ENCODE measurements at regions not wholly inside any gene's neighbourhood (a gene's known extent, or its start where the extent isn't known, plus 50 kb on each side); places are given as distances from the start of the nearest gene placed in this dataset.

DNA sequence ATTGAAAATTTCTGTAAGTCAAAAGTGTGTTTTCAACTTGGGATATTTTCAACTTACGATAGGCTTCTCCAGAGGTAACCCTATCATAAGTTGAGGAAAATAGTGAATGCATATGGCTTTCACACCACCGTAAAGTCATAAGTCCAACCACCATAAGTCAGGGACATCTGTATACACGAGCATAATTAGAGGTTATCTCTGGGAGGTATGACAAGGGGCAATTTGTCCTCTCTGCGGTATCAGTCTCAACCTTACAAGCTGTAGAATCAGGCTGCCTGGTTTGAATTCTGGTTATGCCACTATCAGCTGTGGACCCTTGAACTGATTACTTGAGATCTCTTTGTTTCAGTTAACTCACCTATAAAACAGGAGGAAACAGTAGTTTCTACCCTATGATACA lies 202.9 kb upstream of the JARID2 start:
- Histone ChIP-seq H3K4me3 (no peak overlapping the region), H3K4me1 (peaks cover 0 to 4% of the 10 kb centered on the region in 2 donors), H3K9me3 (no peaks in the 10 kb centered on the region), H3K36me3 (no peaks in the 10 kb centered on the region), H3K27me3 (no peaks in the 10 kb centered on the region), H3K27ac (no peak overlapping the region)
- TF ChIP-seq, protein P1, sequence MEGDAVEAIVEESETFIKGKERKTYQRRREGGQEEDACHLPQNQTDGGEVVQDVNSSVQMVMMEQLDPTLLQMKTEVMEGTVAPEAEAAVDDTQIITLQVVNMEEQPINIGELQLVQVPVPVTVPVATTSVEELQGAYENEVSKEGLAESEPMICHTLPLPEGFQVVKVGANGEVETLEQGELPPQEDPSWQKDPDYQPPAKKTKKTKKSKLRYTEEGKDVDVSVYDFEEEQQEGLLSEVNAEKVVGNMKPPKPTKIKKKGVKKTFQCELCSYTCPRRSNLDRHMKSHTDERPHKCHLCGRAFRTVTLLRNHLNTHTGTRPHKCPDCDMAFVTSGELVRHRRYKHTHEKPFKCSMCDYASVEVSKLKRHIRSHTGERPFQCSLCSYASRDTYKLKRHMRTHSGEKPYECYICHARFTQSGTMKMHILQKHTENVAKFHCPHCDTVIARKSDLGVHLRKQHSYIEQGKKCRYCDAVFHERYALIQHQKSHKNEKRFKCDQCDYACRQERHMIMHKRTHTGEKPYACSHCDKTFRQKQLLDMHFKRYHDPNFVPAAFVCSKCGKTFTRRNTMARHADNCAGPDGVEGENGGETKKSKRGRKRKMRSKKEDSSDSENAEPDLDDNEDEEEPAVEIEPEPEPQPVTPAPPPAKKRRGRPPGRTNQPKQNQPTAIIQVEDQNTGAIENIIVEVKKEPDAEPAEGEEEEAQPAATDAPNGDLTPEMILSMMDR (IDR thresholded peaks at IDR 0.05): no peak
- no peak for DNase-seq (ENCODE audit: low spot score)

DNA sequence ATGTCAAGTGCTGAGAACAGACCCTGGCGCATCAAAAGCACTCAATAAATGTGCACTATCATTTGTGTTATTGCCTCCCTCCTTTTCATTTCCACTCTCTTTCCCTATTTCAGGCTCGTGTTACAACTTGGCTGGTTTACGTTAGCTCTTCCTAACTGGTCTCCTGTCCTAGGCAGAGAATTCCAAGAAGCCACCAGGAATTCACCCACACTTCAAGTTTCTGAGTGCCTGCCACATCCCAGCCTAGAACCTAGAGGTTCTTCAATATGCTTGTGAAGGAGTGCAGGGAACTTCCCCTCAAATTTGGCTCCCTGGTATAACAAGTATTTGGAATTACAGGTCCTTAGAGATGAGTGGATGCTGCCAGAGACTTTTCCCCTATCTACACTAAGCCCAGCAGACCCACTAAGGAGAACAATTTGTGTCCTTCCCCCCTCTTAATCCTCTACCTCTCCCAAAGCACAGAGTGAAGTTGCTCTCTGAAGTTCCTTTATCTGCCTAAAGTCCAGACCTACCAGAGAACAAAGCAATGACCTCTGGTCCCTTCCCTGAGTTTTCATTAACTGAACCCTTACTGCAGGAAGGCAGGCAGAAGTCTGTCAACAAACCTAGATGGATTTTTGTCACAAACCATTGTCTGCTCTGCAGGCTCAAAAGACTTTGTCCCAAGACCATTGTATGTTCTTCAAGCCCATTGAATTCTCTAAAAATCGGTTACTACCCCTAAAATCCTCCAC lies 201.6 kb upstream of the JARID2 start:
- no peak overlapping the region for H3K27ac ChIP-seq
- DNase-seq (ENCODE audit: low spot score): no peak
- H3K27me3 ChIP-seq: no peaks in the 10 kb centered on the region
- no peaks in the 10 kb centered on the region for H3K4me1 ChIP-seq
- TF ChIP-seq, protein P1 (IDR thresholded peaks at IDR 0.05): no peak
- H3K4me3 ChIP-seq: no peak overlapping the region
- H3K9me3 ChIP-seq: no peaks in the 10 kb centered on the region
- H3K36me3 ChIP-seq: no peaks in the 10 kb centered on the region

DNA sequence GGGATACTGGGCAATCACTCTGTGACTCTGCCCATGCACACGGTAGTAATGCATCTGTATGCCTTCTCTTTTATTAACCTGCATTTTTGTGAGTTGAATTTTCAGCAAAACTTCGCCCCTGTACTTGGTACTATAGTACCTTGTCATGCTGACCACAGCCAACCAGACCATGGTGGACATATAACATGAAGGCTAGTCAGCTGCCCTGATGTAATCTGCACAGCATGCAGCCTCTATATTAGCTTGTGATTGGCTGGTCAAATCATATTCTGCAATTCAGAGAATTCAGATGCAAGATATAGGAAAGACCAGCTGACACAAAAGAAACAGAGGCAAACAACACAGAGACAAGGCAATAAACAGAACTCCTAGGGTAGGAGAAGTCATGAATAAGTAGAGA lies 200.9 kb upstream of the JARID2 start:
- Histone ChIP-seq H3K9me3 (no peaks in the 10 kb centered on the region), H3K4me1 (no peaks in the 10 kb centered on the region), H3K27ac (no peak overlapping the region), H3K4me3 (no peak overlapping the region), H3K27me3 (no peaks in the 10 kb centered on the region), H3K36me3 (no peaks in the 10 kb centered on the region)
- TF ChIP-seq, protein P1 (IDR thresholded peaks at IDR 0.05): no peak
- DNase-seq (ENCODE audit: low spot score): no peak

DNA sequence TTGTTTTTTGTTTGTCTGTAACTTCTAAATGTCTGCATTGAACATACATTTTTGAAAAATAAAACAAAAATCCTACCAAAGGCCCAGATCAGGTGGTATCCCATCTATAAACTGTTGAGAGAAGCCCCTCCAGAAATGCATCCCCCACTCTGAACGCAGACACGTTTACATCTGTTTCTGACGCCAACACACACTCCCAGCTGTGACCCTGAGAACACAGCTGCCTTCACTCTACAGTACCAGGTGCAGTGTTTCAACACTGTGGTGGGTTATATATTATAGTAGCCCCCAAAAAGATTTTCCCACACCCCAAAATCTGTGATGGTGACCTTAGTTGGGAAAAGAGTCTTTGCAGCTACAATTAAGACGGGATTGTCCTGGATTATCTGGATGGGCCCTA lies 199.1 kb upstream of the JARID2 start:
- Histone ChIP-seq H3K9me3 (no peaks in the 10 kb centered on the region), H3K4me3 (no peak overlapping the region), H3K27me3 (no peaks in the 10 kb centered on the region), H3K27ac (no peak overlapping the region), H3K4me1 (no peaks in the 10 kb centered on the region), H3K36me3 (no peaks in the 10 kb centered on the region)
- TF ChIP-seq, protein P1 (IDR thresholded peaks at IDR 0.05): no peak
- DNase-seq (ENCODE audit: low spot score): no peak

DNA sequence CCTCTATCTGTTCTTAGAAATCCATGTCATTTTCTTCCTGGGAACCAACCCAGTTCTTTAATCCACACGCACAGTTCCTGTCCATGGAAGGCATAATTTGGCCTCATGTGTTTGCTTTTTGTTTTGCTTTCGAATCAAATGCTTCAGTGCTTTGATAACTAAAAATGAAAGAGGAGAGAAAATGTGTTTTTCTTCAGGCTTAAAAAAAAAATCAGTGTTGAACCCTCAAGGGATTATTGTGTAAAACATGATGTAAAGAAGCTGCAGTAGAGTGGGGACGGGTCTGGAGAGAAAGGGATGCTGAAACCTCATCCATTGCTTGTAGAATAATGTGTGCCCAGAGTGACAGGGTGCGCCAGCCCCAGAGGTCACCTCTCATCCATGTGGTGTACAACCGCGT lies 197.5 kb upstream of the JARID2 start:
- no peaks in the 10 kb centered on the region for H3K27me3 ChIP-seq
- no peak overlapping the region for H3K27ac ChIP-seq
- TF ChIP-seq, protein P1 (IDR thresholded peaks at IDR 0.05): no peak
- no peaks in the 10 kb centered on the region for H3K36me3 ChIP-seq
- no peak overlapping the region for H3K4me3 ChIP-seq
- H3K4me1 ChIP-seq: no peaks in the 10 kb centered on the region
- no peaks in the 10 kb centered on the region for H3K9me3 ChIP-seq
- no peak for DNase-seq (ENCODE audit: low spot score)

Measured in right atrium auricular region (tissue), 2 donors.